ENCODE measurements at regions not wholly inside any gene's neighbourhood (a gene's known extent, or its start where the extent isn't known, plus 50 kb on each side); places are given as distances from the start of the nearest gene placed in this dataset.

GRCh38 chr9:88280816-88281382, 107.3 kb upstream of the SPIN1 start:
- no peak for DNase-seq

- DNase-seq = no peak
Measured at GRCh38 chr9:88278036-88278435, 110.2 kb upstream of the SPIN1 start.

- DNase-seq = no peak
Measured at GRCh38 chr9:88274078-88274477, 114.2 kb upstream of the SPIN1 start.

- no peak for DNase-seq
Measured at GRCh38 chr9:88272986-88273385, 115.3 kb upstream of the SPIN1 start.

GRCh38 chr9:88270413-88270812, 117.8 kb upstream of the SPIN1 start:
- no peak for DNase-seq

- no peak for DNase-seq
Measured at GRCh38 chr9:88268886-88269285, 119.4 kb upstream of the SPIN1 start.

- no peak for DNase-seq
Measured at GRCh38 chr9:88267283-88267682, 121.0 kb upstream of the SPIN1 start.

- no peak for DNase-seq
Measured at GRCh38 chr9:88266416-88266815, 121.8 kb upstream of the SPIN1 start.

- no peak for DNase-seq
Measured at GRCh38 chr9:88259001-88259400, 120.7 kb upstream of the SPATA31C2 start.

GRCh38 chr9:88258601-88259000, 120.3 kb upstream of the SPATA31C2 start:
- no peak for DNase-seq

GRCh38 chr9:88258024-88258423, 119.7 kb upstream of the SPATA31C2 start:
- DNase-seq = no peak

GRCh38 chr9:88256216-88256615, 117.9 kb upstream of the SPATA31C2 start:
- no peak for DNase-seq

GRCh38 chr9:88255806-88256205, 117.5 kb upstream of the SPATA31C2 start:
- DNase-seq = peak; percentile 66

- no peak for DNase-seq
Measured at GRCh38 chr9:88251903-88252302, 113.6 kb upstream of the SPATA31C2 start.

GRCh38 chr9:88243736-88244135, 105.5 kb upstream of the SPATA31C2 start:
- no peak for DNase-seq

GRCh38 chr9:88242879-88243278, 104.6 kb upstream of the SPATA31C2 start:
- no peak for DNase-seq

GRCh38 chr9:88237991-88238571, 99.8 kb upstream of the SPATA31C2 start:
- DNase-seq = no peak

GRCh38 chr9:88237479-88237961, 99.2 kb upstream of the SPATA31C2 start:
- DNase-seq = no peak

- DNase-seq = no peak
Measured at GRCh38 chr9:88236511-88237478, 98.5 kb upstream of the SPATA31C2 start.

GRCh38 chr9:88235615-88236014, 97.3 kb upstream of the SPATA31C2 start:
- no peak for DNase-seq

- DNase-seq = no peak
Measured at GRCh38 chr9:88234114-88234513, 95.8 kb upstream of the SPATA31C2 start.

GRCh38 chr9:88233091-88233490, 94.8 kb upstream of the SPATA31C2 start:
- DNase-seq = no peak

GRCh38 chr9:88230612-88231011, 92.3 kb upstream of the SPATA31C2 start:
- no peak for DNase-seq

- no peak for DNase-seq
Measured at GRCh38 chr9:88229434-88229833, 91.2 kb upstream of the SPATA31C2 start.

All from OCI-M1 (cell line).